Gastroesophageal sphincter (tissue), 3 donors: ENCODE measurements at regions not wholly inside any gene's neighbourhood (a gene's known extent, or its start where the extent isn't known, plus 50 kb on each side); places are given as distances from the start of the nearest gene placed in this dataset.

Experiments used
- CTCF ChIP-seq, 4 experiments: fragments of 200-600 bp in 2 of 4; fragments of 450-650 bp in 2 of 4; sonication (generic) in 1 of 4; IDR thresholded peaks; one replicate each; pipeline ENCODE4 v1.5.1; 2017 to 2019; ENCODE audit warnings: antibody characterized with exemption in 4 of 4, mild to moderate bottlenecking in 2 of 4, moderate library complexity in 2 of 4
- EP300 ChIP-seq: sonication (generic); formaldehyde crosslinking; IDR thresholded peaks from one replicate; pipeline ENCODE4 v1.6.1; 2017; ENCODE audit warnings: antibody characterized with exemption, mild to moderate bottlenecking
- POLR2A ChIP-seq, 2 donors: fragments of 450-650 bp; IDR thresholded peaks; one replicate each; pipeline ENCODE4 v1.6.1; 2017; ENCODE audit warnings: antibody characterized with exemption in 2 of 2, mild to moderate bottlenecking in 2 of 2, moderate library complexity in 1 of 2

GRCh38 chr2:221777119-221777518 lies 205.0 kb upstream of the EPHA4 start:
- TF ChIP-seq CTCF (IDR thresholded peaks at IDR 0.05) (no peak), EP300 (no peak), POLR2A (IDR thresholded peaks at IDR 0.05) (no peak)
